ENCODE measurements at regions not wholly inside any gene's neighbourhood (a gene's known extent, or its start where the extent isn't known, plus 50 kb on each side); places are given as distances from the start of the nearest gene placed in this dataset.

DNA sequence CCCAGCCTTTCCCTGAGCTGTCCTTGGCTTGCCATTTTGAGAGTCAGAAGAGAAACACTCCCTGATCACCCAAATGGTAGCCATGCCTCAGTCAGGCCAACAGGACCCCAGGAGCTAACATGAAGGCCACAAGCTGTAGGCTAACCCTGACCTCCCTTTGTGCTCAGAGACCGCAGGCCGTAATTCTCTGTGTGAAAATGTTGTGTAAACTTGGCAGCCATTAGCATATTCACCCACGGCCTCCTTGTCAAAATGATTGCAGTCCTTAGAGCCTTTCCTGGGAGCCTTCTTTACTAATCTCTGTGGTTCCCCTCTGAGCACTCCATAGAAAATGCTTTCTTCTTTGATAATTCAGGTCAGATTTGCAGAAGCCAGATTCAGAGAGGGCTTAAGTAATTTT is 418.9 kb downstream of the COG6 start:
- no peak overlapping the region for H4K91ac ChIP-seq (ENCODE audit: low read depth, low read length, poor library complexity)
- no peak overlapping the region for H3K14ac ChIP-seq (ENCODE audit: low read length)
- no peak overlapping the region for H2BK12ac ChIP-seq (ENCODE audit: low read length)
- H2AFZ ChIP-seq (ENCODE audit: low read length): peak overlapping the region; percentile 72
- H3K4ac ChIP-seq (ENCODE audit: low read length): no peak overlapping the region
- H3K4me2 ChIP-seq (ENCODE audit: insufficient read depth, low read length, poor library complexity, severe bottlenecking): no peak overlapping the region
- no peak overlapping the region for H4K8ac ChIP-seq (ENCODE audit: low read depth, low read length)
- H3K4me3 ChIP-seq (ENCODE audit: low read length in 2 of 2): no peak overlapping the region
- H3K79me1 ChIP-seq (ENCODE audit: low read depth, low read length): no peaks in the 10 kb centered on the region
- no peaks in the 10 kb centered on the region for H3K36me3 ChIP-seq (replicated peaks in 1 of 2; ENCODE audit: control insufficient read depth in 2 of 2, insufficient read depth in 2 of 2, low read length in 2 of 2)
- H3K18ac ChIP-seq (ENCODE audit: low read length): no peak overlapping the region
- H3K27ac ChIP-seq (replicated peaks; ENCODE audit: low read length): no peak overlapping the region
- H3K9me3 ChIP-seq (replicated peaks in 1 of 2; ENCODE audit: control insufficient read depth in 2 of 2, insufficient read depth in 1 of 2, low read depth in 1 of 2, low read length in 2 of 2): no peaks in the 10 kb centered on the region
- H3K4me1 ChIP-seq (ENCODE audit: control insufficient read depth in 2 of 2, insufficient read depth in 1 of 2, low read depth in 1 of 2, low read length in 2 of 2): peaks cover 6% of the 10 kb centered on the region in 2 donors
- no peak overlapping the region for H2BK15ac ChIP-seq (ENCODE audit: low read length)
- no peak overlapping the region for H2BK120ac ChIP-seq (ENCODE audit: low read depth, low read length)
- WGBS, 2 donors (ENCODE audit: extremely low coverage in 2 of 2, insufficient read length in 2 of 2, insufficient replicate concordance in 1 of 2): no CpG with 5 or more reads among the region's 3 CpGs
- no peak overlapping the region for H2BK5ac ChIP-seq (ENCODE audit: low read length)
- H2AK5ac ChIP-seq (ENCODE audit: low read depth, low read length): no peak overlapping the region
- DNase-seq (ENCODE audit: low spot score): no peak
- H3K9ac ChIP-seq (ENCODE audit: low read depth, low read length, poor library complexity): no peak overlapping the region
- H3K27me3 ChIP-seq (ENCODE audit: control insufficient read depth in 3 of 3, insufficient read depth in 3 of 3, low read depth in 1 of 3, low read length in 3 of 3): no peaks in the 10 kb centered on the region
- no peak overlapping the region for H3K23ac ChIP-seq (ENCODE audit: low read depth, low read length, poor library complexity)

DNA sequence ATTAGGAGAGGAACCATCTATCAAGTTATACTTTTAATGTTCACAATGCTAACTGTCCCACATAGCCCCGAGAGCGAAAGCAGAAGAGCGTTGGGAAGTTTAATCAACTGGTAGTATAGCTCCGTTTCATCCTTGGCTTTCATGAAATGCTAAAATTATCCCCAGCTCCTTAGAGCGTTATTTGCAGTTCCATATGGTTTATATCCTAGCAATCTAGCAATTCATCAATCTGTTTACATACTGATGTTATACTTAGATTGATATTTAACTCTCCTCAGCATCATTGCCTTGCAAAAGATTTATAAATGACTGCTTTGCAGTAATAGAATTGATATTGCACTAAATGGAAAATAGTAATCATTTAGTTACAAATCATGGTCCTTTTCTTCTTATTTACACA is 419.8 kb downstream of the COG6 start:
- H3K14ac ChIP-seq (ENCODE audit: low read length): no peak overlapping the region
- no peak overlapping the region for H3K4me2 ChIP-seq (ENCODE audit: insufficient read depth, low read length, poor library complexity, severe bottlenecking)
- no peaks in the 10 kb centered on the region for H3K36me3 ChIP-seq (replicated peaks in 1 of 2; ENCODE audit: control insufficient read depth in 2 of 2, insufficient read depth in 2 of 2, low read length in 2 of 2)
- no peak overlapping the region for H4K8ac ChIP-seq (ENCODE audit: low read depth, low read length)
- no peak overlapping the region for H3K18ac ChIP-seq (ENCODE audit: low read length)
- H3K23ac ChIP-seq (ENCODE audit: low read depth, low read length, poor library complexity): no peak overlapping the region
- no peak overlapping the region for H3K27ac ChIP-seq (replicated peaks; ENCODE audit: low read length)
- DNase-seq (ENCODE audit: low spot score): no peak
- H3K4me1 ChIP-seq (ENCODE audit: control insufficient read depth in 2 of 2, insufficient read depth in 1 of 2, low read depth in 1 of 2, low read length in 2 of 2): peaks cover 6% of the 10 kb centered on the region in 2 donors
- WGBS, 2 donors (ENCODE audit: extremely low coverage in 2 of 2, insufficient read length in 2 of 2, insufficient replicate concordance in 1 of 2): no CpG with 5 or more reads among the region's 5 CpGs
- no peak overlapping the region for H3K9ac ChIP-seq (ENCODE audit: low read depth, low read length, poor library complexity)
- H2BK120ac ChIP-seq (ENCODE audit: low read depth, low read length): no peak overlapping the region
- no peaks in the 10 kb centered on the region for H3K27me3 ChIP-seq (ENCODE audit: control insufficient read depth in 3 of 3, insufficient read depth in 3 of 3, low read depth in 1 of 3, low read length in 3 of 3)
- no peak overlapping the region for H2BK5ac ChIP-seq (ENCODE audit: low read length)
- no peak overlapping the region for H2BK15ac ChIP-seq (ENCODE audit: low read length)
- H3K9me3 ChIP-seq (replicated peaks in 1 of 2; ENCODE audit: control insufficient read depth in 2 of 2, insufficient read depth in 1 of 2, low read depth in 1 of 2, low read length in 2 of 2): no peaks in the 10 kb centered on the region
- no peak overlapping the region for H3K4me3 ChIP-seq (ENCODE audit: low read length in 2 of 2)
- H3K79me1 ChIP-seq (ENCODE audit: low read depth, low read length): no peaks in the 10 kb centered on the region
- H2BK12ac ChIP-seq (ENCODE audit: low read length): no peak overlapping the region
- H4K91ac ChIP-seq (ENCODE audit: low read depth, low read length, poor library complexity): no peak overlapping the region
- H2AFZ ChIP-seq (ENCODE audit: low read length): no peak overlapping the region
- no peak overlapping the region for H2AK5ac ChIP-seq (ENCODE audit: low read depth, low read length)
- H3K4ac ChIP-seq (ENCODE audit: low read length): no peak overlapping the region

DNA sequence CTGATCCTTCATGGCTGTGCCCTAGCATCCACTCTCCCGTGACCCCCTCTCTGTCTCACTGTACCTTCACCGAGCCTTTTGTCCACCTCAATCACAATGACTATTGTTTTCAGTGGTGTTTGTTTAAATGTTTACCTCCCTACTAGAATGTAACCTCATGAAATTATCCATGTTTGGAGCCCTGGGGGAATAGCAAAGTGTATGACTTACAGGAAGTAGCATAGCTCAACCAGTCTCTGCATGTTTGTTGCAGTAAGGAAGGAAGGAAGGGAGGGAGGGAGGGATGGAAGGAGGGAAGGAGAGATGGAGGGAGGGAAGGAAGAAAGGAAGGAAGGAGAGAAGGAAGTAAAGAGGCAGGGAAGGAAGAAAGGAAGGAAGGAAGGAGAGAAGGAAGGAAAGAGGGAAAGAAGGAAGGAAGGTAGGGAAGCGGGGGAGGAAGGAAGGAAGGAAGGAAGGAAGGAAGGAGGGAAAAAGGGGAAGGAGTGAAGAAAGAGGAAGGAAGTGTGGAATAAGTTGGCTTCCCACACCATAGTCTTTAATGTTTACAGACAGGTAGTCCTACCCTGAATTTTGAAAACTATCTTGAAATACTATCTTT is 421.4 kb downstream of the COG6 start:
- no peak overlapping the region for H2BK5ac ChIP-seq (ENCODE audit: low read length)
- no peak overlapping the region for H4K91ac ChIP-seq (ENCODE audit: low read depth, low read length, poor library complexity)
- no peak for DNase-seq (ENCODE audit: low spot score)
- WGBS, 2 donors (ENCODE audit: extremely low coverage in 2 of 2, insufficient read length in 2 of 2, insufficient replicate concordance in 1 of 2): no CpG with 5 or more reads among the region's 3 CpGs
- no peak overlapping the region for H4K8ac ChIP-seq (ENCODE audit: low read depth, low read length)
- no peak overlapping the region for H2BK120ac ChIP-seq (ENCODE audit: low read depth, low read length)
- H3K27me3 ChIP-seq (ENCODE audit: control insufficient read depth in 3 of 3, insufficient read depth in 3 of 3, low read depth in 1 of 3, low read length in 3 of 3): no peaks in the 10 kb centered on the region
- H3K23ac ChIP-seq (ENCODE audit: low read depth, low read length, poor library complexity): no peak overlapping the region
- H3K27ac ChIP-seq (replicated peaks; ENCODE audit: low read length): no peak overlapping the region
- no peaks in the 10 kb centered on the region for H3K9me3 ChIP-seq (replicated peaks in 1 of 2; ENCODE audit: control insufficient read depth in 2 of 2, insufficient read depth in 1 of 2, low read depth in 1 of 2, low read length in 2 of 2)
- no peak overlapping the region for H2AFZ ChIP-seq (ENCODE audit: low read length)
- no peaks in the 10 kb centered on the region for H3K79me1 ChIP-seq (ENCODE audit: low read depth, low read length)
- no peak overlapping the region for H3K14ac ChIP-seq (ENCODE audit: low read length)
- H3K9ac ChIP-seq (ENCODE audit: low read depth, low read length, poor library complexity): no peak overlapping the region
- no peak overlapping the region for H2AK5ac ChIP-seq (ENCODE audit: low read depth, low read length)
- H3K4me3 ChIP-seq (ENCODE audit: low read length in 2 of 2): no peak overlapping the region
- no peak overlapping the region for H2BK15ac ChIP-seq (ENCODE audit: low read length)
- H3K4me1 ChIP-seq (ENCODE audit: control insufficient read depth in 2 of 2, insufficient read depth in 1 of 2, low read depth in 1 of 2, low read length in 2 of 2): peaks cover 3 to 4% of the 10 kb centered on the region in 2 donors
- H3K36me3 ChIP-seq (replicated peaks in 1 of 2; ENCODE audit: control insufficient read depth in 2 of 2, insufficient read depth in 2 of 2, low read length in 2 of 2): peaks cover 0 to 1% of the 10 kb centered on the region in 2 donors
- no peak overlapping the region for H3K4me2 ChIP-seq (ENCODE audit: insufficient read depth, low read length, poor library complexity, severe bottlenecking)
- no peak overlapping the region for H3K18ac ChIP-seq (ENCODE audit: low read length)
- no peak overlapping the region for H3K4ac ChIP-seq (ENCODE audit: low read length)
- no peak overlapping the region for H2BK12ac ChIP-seq (ENCODE audit: low read length)

DNA sequence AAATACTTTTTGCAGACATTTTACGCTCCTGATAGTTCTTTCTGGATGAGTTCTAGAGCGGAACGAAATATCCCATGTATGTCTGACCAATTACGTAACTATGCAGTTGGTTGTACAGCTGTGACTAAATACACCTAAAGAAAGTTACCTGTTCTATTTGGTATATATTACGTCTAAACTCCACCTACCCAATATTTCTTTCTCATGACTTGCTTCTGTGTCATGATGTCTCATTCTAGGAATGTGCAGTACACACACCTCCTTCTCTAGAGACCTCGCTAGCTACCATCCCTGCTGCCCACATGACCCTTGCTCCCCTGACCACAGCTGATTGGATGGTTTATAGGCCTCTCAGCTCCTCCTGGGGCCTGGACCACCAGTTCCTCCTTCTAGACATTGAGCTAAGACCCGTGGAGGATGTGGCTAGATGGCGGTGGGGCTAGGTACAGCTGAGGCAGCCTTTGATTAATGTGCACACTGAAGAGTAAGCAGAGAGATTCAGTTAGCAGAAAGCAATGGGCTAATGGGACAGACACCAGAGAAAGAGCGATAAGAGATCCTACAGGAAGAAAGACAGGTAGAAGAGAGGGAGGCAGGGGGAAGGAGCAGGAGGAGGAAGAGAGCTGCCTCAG is 422.1 kb downstream of the COG6 start:
- Histone ChIP-seq H2BK5ac (ENCODE audit: low read length) (no peak overlapping the region), H3K23ac (ENCODE audit: low read depth, low read length, poor library complexity) (no peak overlapping the region), H3K36me3 (replicated peaks in 1 of 2; ENCODE audit: control insufficient read depth in 2 of 2, insufficient read depth in 2 of 2, low read length in 2 of 2) (peaks cover 0 to 2% of the 10 kb centered on the region in 2 donors), H2BK120ac (ENCODE audit: low read depth, low read length) (no peak overlapping the region), H3K4me2 (ENCODE audit: insufficient read depth, low read length, poor library complexity, severe bottlenecking) (no peak overlapping the region), H3K9ac (ENCODE audit: low read depth, low read length, poor library complexity) (no peak overlapping the region), H2BK15ac (ENCODE audit: low read length) (no peak overlapping the region), H3K14ac (ENCODE audit: low read length) (no peak overlapping the region), H3K4me3 (ENCODE audit: low read length in 2 of 2) (no peak overlapping the region), H3K18ac (ENCODE audit: low read length) (no peak overlapping the region), H3K4ac (ENCODE audit: low read length) (no peak overlapping the region), H2AFZ (ENCODE audit: low read length) (no peak overlapping the region), H2AK5ac (ENCODE audit: low read depth, low read length) (no peak overlapping the region), H3K9me3 (replicated peaks in 1 of 2; ENCODE audit: control insufficient read depth in 2 of 2, insufficient read depth in 1 of 2, low read depth in 1 of 2, low read length in 2 of 2) (no peaks in the 10 kb centered on the region), H3K27ac (replicated peaks; ENCODE audit: low read length) (no peak overlapping the region), H2BK12ac (ENCODE audit: low read length) (no peak overlapping the region), H4K91ac (ENCODE audit: low read depth, low read length, poor library complexity) (no peak overlapping the region), H3K4me1 (ENCODE audit: control insufficient read depth in 2 of 2, insufficient read depth in 1 of 2, low read depth in 1 of 2, low read length in 2 of 2) (peaks cover 3 to 4% of the 10 kb centered on the region in 2 donors), H4K8ac (ENCODE audit: low read depth, low read length) (no peak overlapping the region), H3K27me3 (ENCODE audit: control insufficient read depth in 3 of 3, insufficient read depth in 3 of 3, low read depth in 1 of 3, low read length in 3 of 3) (no peaks in the 10 kb centered on the region), H3K79me1 (ENCODE audit: low read depth, low read length) (no peaks in the 10 kb centered on the region)
- 100% methylated on average over 1 of the region's 9 CpGs; no CpG with 5 or more reads in 1 of the 2 donors for WGBS, 2 donors (ENCODE audit: extremely low coverage in 2 of 2, insufficient read length in 2 of 2, insufficient replicate concordance in 1 of 2)
- no peak for DNase-seq (ENCODE audit: low spot score)

Data from neuronal stem cell (in vitro differentiated cells).